HG03066 (cell line): ENCODE measurements at regions not wholly inside any gene's neighbourhood (a gene's known extent, or its start where the extent isn't known, plus 50 kb on each side); places are given as distances from the start of the nearest gene placed in this dataset.

ENCODE experiments used
- ATAC-seq: cut with Tn5 transposase; IDR thresholded peaks from one replicate; pipeline ENCODE4 v1.9.1; 2021; ENCODE audit warnings: low read depth; ENCODE audit not compliant: unreplicated experiment

- ATAC-seq, result no peak
Observed at GRCh38 chr3:148073721-148074456, 623.8 kb upstream of the AGTR1 start.

GRCh38 chr3:148074946-148075345 is 622.8 kb upstream of the AGTR1 start:
- no peak for ATAC-seq

- no peak for ATAC-seq
Observed at GRCh38 chr3:148075771-148076716, 621.7 kb upstream of the AGTR1 start.

- ATAC-seq, result no peak
Observed at GRCh38 chr3:148077318-148077923, 620.3 kb upstream of the AGTR1 start.

GRCh38 chr3:148077965-148078364 is 619.7 kb upstream of the AGTR1 start:
- ATAC-seq, result no peak

GRCh38 chr3:148078658-148079057 is 619.0 kb upstream of the AGTR1 start:
- ATAC-seq, result no peak

- ATAC-seq, result no peak
Observed at GRCh38 chr3:148079370-148079769, 618.3 kb upstream of the AGTR1 start.

- no peak for ATAC-seq
Observed at GRCh38 chr3:148081926-148082325, 615.8 kb upstream of the AGTR1 start.

GRCh38 chr3:148082506-148083280 is 615.0 kb upstream of the AGTR1 start:
- ATAC-seq, result no peak

GRCh38 chr3:148083526-148084182 is 614.0 kb upstream of the AGTR1 start:
- ATAC-seq, result no peak

- peak; percentile 91 for ATAC-seq
Observed at GRCh38 chr3:148084931-148085330, 612.8 kb upstream of the AGTR1 start.

- no peak for ATAC-seq
Observed at GRCh38 chr3:148087601-148088371, 609.9 kb upstream of the AGTR1 start.

- no peak for ATAC-seq
Observed at GRCh38 chr3:148089171-148089570, 608.5 kb upstream of the AGTR1 start.

- no peak for ATAC-seq
Observed at GRCh38 chr3:148090156-148090555, 607.5 kb upstream of the AGTR1 start.

GRCh38 chr3:148092624-148093347 is 604.9 kb upstream of the AGTR1 start:
- ATAC-seq, result no peak

GRCh38 chr3:148093753-148094152 is 604.0 kb upstream of the AGTR1 start:
- no peak for ATAC-seq

GRCh38 chr3:148095962-148096361 is 601.7 kb upstream of the AGTR1 start:
- ATAC-seq, result no peak

- ATAC-seq, result no peak
Observed at GRCh38 chr3:148100476-148100875, 597.2 kb upstream of the AGTR1 start.

- ATAC-seq, result no peak
Observed at GRCh38 chr3:148101061-148101460, 596.6 kb upstream of the AGTR1 start.
